SK-N-SH (cell line): ENCODE measurements at regions not wholly inside any gene's neighbourhood (a gene's known extent, or its start where the extent isn't known, plus 50 kb on each side); places are given as distances from the start of the nearest gene placed in this dataset.

ENCODE experiments used
- CTCF ChIA-PET: fragments of 300-600, 350-600 bp; formaldehyde crosslinking; extraction: SDS; loops from one replicate; lab custom pipeline; 2021; lab: Yijun Ruan, JAX
- POLR2A ChIA-PET: fragments of 350-600 bp; sonication (Branson Sonifier 250); formaldehyde crosslinking; extraction: SDS; loops from one replicate; lab custom pipeline; 2020; ENCODE audit warnings: antibody characterized with exemption, inconsistent platforms; lab: Yijun Ruan, JAX
- DNase-seq: peaks from one replicate; pipeline ENCODE4 v3.0.0; 2012
- H2AFZ ChIP-seq: fragments of 200-600 bp; sonication (generic); 2 replicates; pipeline ENCODE4 v1.8.1; 2016; ENCODE audit warnings: antibody characterized with exemption, mild to moderate bottlenecking, low read depth
- H3F3A ChIP-seq: fragments of 200-600 bp; sonication (generic); replicated peaks from 2 replicates; pipeline ENCODE3; 2016; ENCODE audit warnings: antibody characterized with exemption, mild to moderate bottlenecking; ENCODE audit not compliant: insufficient read depth
- H3K27ac ChIP-seq, 2 experiments: fragments of 200-500 bp in 1 of 2; fragments of 200-600 bp in 1 of 2; sonication (Bioruptor generic) in 1 of 2; sonication (generic), shearing (Covaris generic) in 1 of 2; 2 replicates each; pipeline versions ENCODE4 v1.5.1 to v1.6.1; 2014 to 2016; ENCODE audit warnings: low read depth in 2 of 2, inconsistent platforms in 1 of 2, low read length in 1 of 2, mild to moderate bottlenecking in 1 of 2, mixed read lengths in 1 of 2
- H3K27me3 ChIP-seq: fragments of 200-600 bp; sonication (generic), shearing (Covaris generic); 2 replicates; pipeline ENCODE4 v1.6.1; 2016; ENCODE audit warnings: mixed run types; ENCODE audit not compliant: insufficient read depth
- H3K36me3 ChIP-seq, 2 experiments: fragments of 200-500 bp in 1 of 2; fragments of 200-600 bp in 1 of 2; sonication (Bioruptor generic) in 1 of 2; sonication (generic) in 1 of 2; replicated peaks in 1 of 2; 2 replicates each; pipeline versions ENCODE3 to v1.5.1; 2014 to 2016; ENCODE audit warnings: low read length in 1 of 2, mild to moderate bottlenecking in 1 of 2; ENCODE audit not compliant: insufficient read depth in 2 of 2, control insufficient read depth in 1 of 2
- H3K4me1 ChIP-seq, 2 experiments: fragments of 200-500 bp in 1 of 2; fragments of 200-600 bp in 1 of 2; sonication (Bioruptor generic) in 1 of 2; sonication (generic), shearing (Covaris generic) in 1 of 2; 2 replicates each; pipeline versions ENCODE4 v1.5.1 to v1.6.1; 2014 to 2016; ENCODE audit warnings: low read depth in 1 of 2, low read length in 1 of 2, mixed run types in 1 of 2; ENCODE audit not compliant: insufficient read depth in 2 of 2, control insufficient read depth in 1 of 2
- H3K4me2 ChIP-seq: fragments of 200-600 bp; sonication (generic), shearing (Covaris generic); 2 replicates; pipeline ENCODE4 v1.6.1; 2017; ENCODE audit warnings: mixed run types
- H3K4me3 ChIP-seq, 2 experiments: fragments of 200-500 bp in 1 of 2; fragments of 200-600 bp in 1 of 2; sonication (Bioruptor generic) in 1 of 2; sonication (generic), shearing (Covaris generic) in 1 of 2; 2 replicates each; pipeline versions ENCODE4 v1.5.1 to v1.8.1; 2014 to 2016; ENCODE audit warnings: low read depth in 2 of 2, inconsistent platforms in 1 of 2, low read length in 1 of 2, mild to moderate bottlenecking in 1 of 2, mixed read lengths in 1 of 2, moderate library complexity in 1 of 2
- H3K79me2 ChIP-seq: fragments of 200-600 bp; sonication (generic); 2 replicates; pipeline ENCODE4 v1.8.1; 2017; ENCODE audit warnings: mild to moderate bottlenecking; ENCODE audit not compliant: insufficient read depth
- H3K9ac ChIP-seq: fragments of 200-600 bp; sonication (generic); 2 replicates; pipeline ENCODE4 v1.6.1; 2017; ENCODE audit warnings: mixed run types
- H3K9me2 ChIP-seq: fragments of 200-600 bp; sonication (generic); 2 replicates; pipeline ENCODE4 v1.6.1; 2017; ENCODE audit warnings: mixed run types
- H3K9me3 ChIP-seq: fragments of 200-600 bp; sonication (generic); 2 replicates; pipeline ENCODE4 v1.6.1; 2017; ENCODE audit warnings: mixed run types, mild to moderate bottlenecking, moderate library complexity
- H4K20me1 ChIP-seq: fragments of 200-600 bp; sonication (generic); 2 replicates; pipeline ENCODE4 v1.6.1; 2017; ENCODE audit warnings: mild to moderate bottlenecking, mixed run types; ENCODE audit not compliant: insufficient read depth
- CHD2 ChIP-seq: fragments of 150-350 bp; IDR thresholded peaks from 2 replicates; pipeline ENCODE4 v1.6.1; 2018; ENCODE audit warnings: low read length; ENCODE audit not compliant: partially characterized antibody
- ELF1 ChIP-seq: IDR thresholded peaks from 2 replicates; pipeline ENCODE4 v1.4.0; 2012
- FOSL2 ChIP-seq: IDR thresholded peaks from 2 replicates; pipeline ENCODE4 v1.4.0; 2012; ENCODE audit warnings: low read depth, mild to moderate bottlenecking, moderate library complexity, borderline replicate concordance
- FOXJ3 ChIP-seq: sonication (generic); formaldehyde crosslinking; IDR thresholded peaks from 2 replicates; pipeline ENCODE4 v1.5.1; 2020; ENCODE audit warnings: mild to moderate bottlenecking, missing genetic modification reagents
- FOXM1 ChIP-seq: IDR thresholded peaks from 2 replicates; pipeline ENCODE4 v1.4.0; 2012; ENCODE audit warnings: low read depth, mild to moderate bottlenecking
- JUND ChIP-seq: IDR thresholded peaks from 2 replicates; pipeline ENCODE4 v1.4.0; 2012
- MEF2A ChIP-seq: IDR thresholded peaks from 2 replicates; pipeline ENCODE4 v1.4.0; 2012; ENCODE audit warnings: low read depth, borderline replicate concordance
- NFIC ChIP-seq: IDR thresholded peaks from 2 replicates; pipeline ENCODE4 v1.4.0; 2012; ENCODE audit warnings: borderline replicate concordance
- NRF1 ChIP-seq: IDR thresholded peaks from 2 replicates; pipeline ENCODE4 v1.6.1; 2012; ENCODE audit warnings: low read depth, mild to moderate bottlenecking, low read length
- POLR2AphosphoS5 ChIP-seq: IDR thresholded peaks from 2 replicates; pipeline ENCODE4 v1.6.1; 2012; ENCODE audit warnings: low read depth, low read length
- RAD21 ChIP-seq: IDR thresholded peaks from 2 replicates; pipeline ENCODE4 v1.6.1; 2012; ENCODE audit warnings: mild to moderate bottlenecking, low read length
- RCOR1 ChIP-seq: fragments of 150-350 bp; IDR thresholded peaks from 2 replicates; pipeline ENCODE4 v1.6.1; 2017; ENCODE audit warnings: antibody characterized with exemption, low read length
- RFX5 ChIP-seq: IDR thresholded peaks from 2 replicates; pipeline ENCODE4 v1.6.1; 2012; ENCODE audit warnings: mild to moderate bottlenecking, improper control_type of control experiment, low read length
- TAF1 ChIP-seq: IDR thresholded peaks from 2 replicates; pipeline ENCODE4 v1.6.1; 2012; ENCODE audit warnings: low read depth, mild to moderate bottlenecking, low read length, moderate library complexity, borderline replicate concordance
- TCF12 ChIP-seq: IDR thresholded peaks from 2 replicates; pipeline ENCODE4 v1.4.0; 2012
- TEAD4 ChIP-seq: IDR thresholded peaks from 2 replicates; pipeline ENCODE4 v1.4.0; 2012; ENCODE audit warnings: mild to moderate bottlenecking, borderline replicate concordance; ENCODE audit not compliant: insufficient read depth
- WGBS: methylation state at CpG from one replicate; pipeline ENCODE4 v1.1.6; 2017; ENCODE audit warnings: low lambda C conversion rate; 5-methylcytosine and 5-hydroxymethylcytosine counted together
- TF ChIP-seq, protein P1 (sequence below): fragments of 150-350 bp; IDR thresholded peaks from 2 replicates; pipeline ENCODE4 v1.6.1; 2016; ENCODE audit warnings: mild to moderate bottlenecking, low read depth, low read length

DNA sequence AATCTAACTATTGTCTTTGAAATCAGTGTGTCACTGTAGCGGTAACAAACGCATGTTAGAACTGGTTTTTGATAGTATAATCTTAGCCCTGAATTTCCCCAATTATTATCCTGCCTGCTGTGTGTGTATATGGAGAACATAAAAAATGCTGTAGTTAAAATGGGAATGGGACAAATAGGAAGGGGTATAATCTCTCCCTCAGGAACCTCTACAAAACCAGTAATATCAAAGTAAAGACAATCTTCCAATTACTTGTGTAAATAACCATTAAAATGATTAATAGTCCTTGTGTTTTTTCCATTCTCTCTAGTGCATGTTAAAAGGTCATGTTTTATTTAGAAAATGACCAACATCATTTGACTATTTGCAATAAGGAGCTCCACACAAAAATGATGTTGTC lies 200.1 kb upstream of the TMTC1 start:
- Histone ChIP-seq H3F3A (no peaks in the 10 kb centered on the region), H3K27me3 (no peaks in the 10 kb centered on the region), H3K9ac (no peak overlapping the region), H2AFZ (no peak overlapping the region), H4K20me1 (no peaks in the 10 kb centered on the region), H3K9me2 (no peaks in the 10 kb centered on the region), H3K9me3 (no peaks in the 10 kb centered on the region), H3K4me1 (no peaks in the 10 kb centered on the region), H3K36me3 (no peaks in the 10 kb centered on the region), H3K4me2 (no peak overlapping the region), H3K79me2 (no peaks in the 10 kb centered on the region), H3K4me3 (no peak overlapping the region), H3K27ac (no peak overlapping the region)
- POLR2A ChIA-PET, result no interaction called here
- 79% methylated on average over 2 of the region's 2 CpGs for WGBS
- CTCF ChIA-PET, result interaction anchor here (1.2 kb wide), 1 partner anchor 19 kb away, joined by 3 read pairs; no protein-coding TSS in a partner anchor
- TF ChIP-seq NFIC (no peak), TAF1 (no peak), POLR2AphosphoS5 (no peak), JUND (no peak), RAD21 (no peak), RCOR1 (no peak), FOSL2 (no peak), CHD2 (no peak), FOXJ3 (CRISPR knock-in tag) (no peak), FOXM1 (no peak), TEAD4 (no peak), RFX5 (no peak)
- TF ChIP-seq, protein P1, sequence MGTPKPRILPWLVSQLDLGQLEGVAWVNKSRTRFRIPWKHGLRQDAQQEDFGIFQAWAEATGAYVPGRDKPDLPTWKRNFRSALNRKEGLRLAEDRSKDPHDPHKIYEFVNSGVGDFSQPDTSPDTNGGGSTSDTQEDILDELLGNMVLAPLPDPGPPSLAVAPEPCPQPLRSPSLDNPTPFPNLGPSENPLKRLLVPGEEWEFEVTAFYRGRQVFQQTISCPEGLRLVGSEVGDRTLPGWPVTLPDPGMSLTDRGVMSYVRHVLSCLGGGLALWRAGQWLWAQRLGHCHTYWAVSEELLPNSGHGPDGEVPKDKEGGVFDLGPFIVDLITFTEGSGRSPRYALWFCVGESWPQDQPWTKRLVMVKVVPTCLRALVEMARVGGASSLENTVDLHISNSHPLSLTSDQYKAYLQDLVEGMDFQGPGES, result no peak
- no peak for DNase-seq

DNA sequence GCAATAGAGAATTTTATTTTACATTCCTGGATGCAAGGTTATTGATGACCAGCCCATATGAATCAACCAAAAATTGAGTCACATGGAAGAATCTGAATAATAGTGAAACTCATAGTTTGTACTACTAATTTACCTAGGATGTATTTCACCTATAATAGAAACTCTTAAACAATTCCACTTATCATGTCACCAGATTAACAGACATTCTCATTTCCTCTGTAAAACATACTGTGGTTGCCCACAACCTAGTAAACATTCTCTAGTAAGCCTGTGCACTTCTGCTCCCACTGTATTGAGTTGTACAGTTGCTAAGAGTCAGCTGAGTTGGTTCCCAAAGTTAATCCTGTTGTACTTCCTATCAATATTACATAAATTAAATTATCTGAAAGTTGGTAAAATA lies 196.6 kb upstream of the TMTC1 start:
- Histone ChIP-seq H3K4me2 (no peak overlapping the region), H3K27ac (no peak overlapping the region), H3K4me1 (no peaks in the 10 kb centered on the region), H3F3A (no peaks in the 10 kb centered on the region), H4K20me1 (no peaks in the 10 kb centered on the region), H2AFZ (no peak overlapping the region), H3K9me2 (no peaks in the 10 kb centered on the region), H3K79me2 (no peaks in the 10 kb centered on the region), H3K27me3 (no peaks in the 10 kb centered on the region), H3K36me3 (no peaks in the 10 kb centered on the region), H3K9ac (no peak overlapping the region), H3K4me3 (no peak overlapping the region), H3K9me3 (no peaks in the 10 kb centered on the region)
- ChIA-PET CTCF (no interaction called here), POLR2A (no interaction called here)
- DNase-seq, result no peak
- TF ChIP-seq RAD21, result no peak
- TF ChIP-seq CHD2, result no peak
- TF ChIP-seq ELF1, result no peak
- no peak for TF ChIP-seq POLR2AphosphoS5
- TF ChIP-seq MEF2A, result no peak
- no peak for TF ChIP-seq NRF1
- TF ChIP-seq TEAD4, result no peak
- TF ChIP-seq TCF12, result no peak
- TF ChIP-seq TAF1, result no peak
